HG03565 (cell line): ENCODE measurements at regions not wholly inside any gene's neighbourhood (a gene's known extent, or its start where the extent isn't known, plus 50 kb on each side); places are given as distances from the start of the nearest gene placed in this dataset.
A peak's percentile ranks its signal among the peaks of the same experiment; 100 is the strongest.
"Not testable (repeated sequence)": the region's sequence is repeated elsewhere in the genome, so short reads cannot be mapped to it uniquely, and the experiment has no call there.

Source experiments
- ATAC-seq: cut with Tn5 transposase; IDR thresholded peaks from one replicate; pipeline ENCODE4 v1.9.1; 2021; ENCODE audit warnings: mild to moderate bottlenecking, moderate library complexity; ENCODE audit not compliant: unreplicated experiment

GRCh38 chr10:25076506-25077177 lies 60.2 kb downstream of the THNSL1 start:
- no peak for ATAC-seq

- no peak for ATAC-seq
These were observed 62.4 kb downstream of the THNSL1 start for GRCh38 chr10:25078658-25079431.

- ATAC-seq: peak; percentile 86
These were observed 64.6 kb downstream of the THNSL1 start for GRCh38 chr10:25080880-25081581.

GRCh38 chr10:25082276-25083204 lies 66.1 kb downstream of the THNSL1 start:
- no peak for ATAC-seq

- no peak for ATAC-seq
These were observed 67.2 kb downstream of the THNSL1 start for GRCh38 chr10:25083546-25084111.

GRCh38 chr10:25084447-25084846 lies 68.0 kb downstream of the THNSL1 start:
- no peak for ATAC-seq

- no peak for ATAC-seq
These were observed 78.2 kb downstream of the THNSL1 start for GRCh38 chr10:25094590-25094989.

GRCh38 chr10:25097669-25098411 lies 77.0 kb upstream of the GPR158 start:
- ATAC-seq: no peak

- no peak for ATAC-seq
These were observed 74.7 kb upstream of the GPR158 start for GRCh38 chr10:25100141-25100540.

- ATAC-seq: no peak
These were observed 73.2 kb upstream of the GPR158 start for GRCh38 chr10:25101461-25102146.

GRCh38 chr10:25102147-25102822 lies 72.5 kb upstream of the GPR158 start:
- no peak for ATAC-seq

GRCh38 chr10:25103703-25104102 lies 71.1 kb upstream of the GPR158 start:
- ATAC-seq: no peak

- ATAC-seq: no peak
These were observed 70.4 kb upstream of the GPR158 start for GRCh38 chr10:25104441-25104840.

- ATAC-seq: no peak
These were observed 69.5 kb upstream of the GPR158 start for GRCh38 chr10:25105262-25105661.

- ATAC-seq: no peak
These were observed 69.0 kb upstream of the GPR158 start for GRCh38 chr10:25105743-25106260.

GRCh38 chr10:25107756-25108155 lies 67.0 kb upstream of the GPR158 start:
- ATAC-seq: no peak

GRCh38 chr10:25109896-25110295 lies 64.9 kb upstream of the GPR158 start:
- ATAC-seq: not testable (repeated sequence)

GRCh38 chr10:25112016-25112415 lies 62.8 kb upstream of the GPR158 start:
- no peak for ATAC-seq
